WTC11 (cell line): ENCODE measurements at regions not wholly inside any gene's neighbourhood (a gene's known extent, or its start where the extent isn't known, plus 50 kb on each side); places are given as distances from the start of the nearest gene placed in this dataset.

Experiments
- ATAC-seq: fragments of 200-7000 bp; cut with Tn5 transposase; 2 replicates; pipeline ENCODE4 v1.10.0; 2021; ENCODE audit warnings: mild to moderate bottlenecking, moderate library complexity
- CTCF ChIA-PET: fragments of 300-600 bp; sonication (Branson Sonifier 250); formaldehyde crosslinking; loops from one replicate; lab custom pipeline; 2021; ENCODE audit warnings: antibody characterized with exemption; lab: Charles Lee
- POLR2A ChIA-PET: fragments of 350-600 bp; sonication (Branson Sonifier 250); formaldehyde crosslinking; loops from one replicate; lab custom pipeline; 2021; ENCODE audit warnings: antibody characterized with exemption; lab: Charles Lee
- DNase-seq: peaks from one replicate; pipeline ENCODE4 v3.0.0; 2021; ENCODE audit warnings: low spot score
- H3K27ac Mint-ChIP-seq: 2 replicates; pipeline ENCODE4 v1.8.0; 2021; ENCODE audit warnings: mixed read lengths
- H3K27me3 Mint-ChIP-seq: 2 replicates; pipeline ENCODE4 v1.8.0; 2021; ENCODE audit warnings: low read depth, mild to moderate bottlenecking, moderate library complexity, mixed read lengths
- H3K36me3 Mint-ChIP-seq: 2 replicates; pipeline ENCODE4 v1.8.0; 2021; ENCODE audit warnings: mixed read lengths
- H3K4me1 Mint-ChIP-seq: 2 replicates; pipeline ENCODE4 v1.8.0; 2022; ENCODE audit warnings: mixed read lengths
- H3K4me3 Mint-ChIP-seq: 2 replicates; pipeline ENCODE4 v1.8.0; 2021; ENCODE audit warnings: mild to moderate bottlenecking, moderate library complexity, mixed read lengths
- H3K9me3 Mint-ChIP-seq: 2 replicates; pipeline ENCODE4 v1.8.0; 2021; ENCODE audit warnings: mixed read lengths
- CREB1 ChIP-seq: sonication (generic); formaldehyde crosslinking; IDR thresholded peaks from 2 replicates; pipeline ENCODE4 v1.8.0; 2023; ENCODE audit warnings: mild to moderate bottlenecking, missing genetic modification reagents
- E2F5 ChIP-seq: sonication (generic); formaldehyde crosslinking; IDR thresholded peaks from 2 replicates; pipeline ENCODE4 v1.8.1; 2022; ENCODE audit warnings: mild to moderate bottlenecking, moderate library complexity, missing genetic modification reagents
- ESRRA ChIP-seq: sonication (generic); formaldehyde crosslinking; IDR thresholded peaks from 2 replicates; pipeline ENCODE4 v1.8.1; 2022; ENCODE audit warnings: mild to moderate bottlenecking, missing genetic modification reagents, borderline replicate concordance
- FOXK1 ChIP-seq: sonication (generic); formaldehyde crosslinking; IDR thresholded peaks from 2 replicates; pipeline ENCODE4 v1.8.0; 2022; ENCODE audit warnings: mild to moderate bottlenecking, moderate library complexity, missing genetic modification reagents
- GABPB1 ChIP-seq: sonication (generic); formaldehyde crosslinking; IDR thresholded peaks from 2 replicates; pipeline ENCODE4 v1.8.1; 2023; ENCODE audit warnings: mild to moderate bottlenecking, missing genetic modification reagents
- HMGXB4 ChIP-seq: sonication (generic); formaldehyde crosslinking; IDR thresholded peaks from 2 replicates; pipeline ENCODE4 v1.8.1; 2023; ENCODE audit warnings: mild to moderate bottlenecking, moderate library complexity, missing genetic modification reagents
- IRF2 ChIP-seq: sonication (generic); formaldehyde crosslinking; IDR thresholded peaks from 2 replicates; pipeline ENCODE4 v1.8.0; 2022; ENCODE audit warnings: low read depth, missing genetic modification reagents, borderline replicate concordance
- MXD4 ChIP-seq: fragments of 250-450 bp; sonication (Bioruptor Pico); IDR thresholded peaks from 2 replicates; pipeline ENCODE4 v1.8.0; 2021; ENCODE audit warnings: mild to moderate bottlenecking, moderate library complexity, borderline replicate concordance
- MYBL2 ChIP-seq: sonication (generic); formaldehyde crosslinking; IDR thresholded peaks from 2 replicates; pipeline ENCODE4 v1.8.1; 2023; ENCODE audit warnings: mild to moderate bottlenecking, moderate library complexity, missing genetic modification reagents
- NR1H2 ChIP-seq: sonication (generic); formaldehyde crosslinking; IDR thresholded peaks from 2 replicates; pipeline ENCODE4 v1.9.0; 2021; ENCODE audit warnings: mild to moderate bottlenecking, moderate library complexity, missing genetic modification reagents
- NR2C2 ChIP-seq: sonication (generic); formaldehyde crosslinking; IDR thresholded peaks from 2 replicates; pipeline ENCODE4 v1.8.0; 2022; ENCODE audit warnings: mild to moderate bottlenecking, missing genetic modification reagents
- TEAD4 ChIP-seq: sonication (generic); formaldehyde crosslinking; IDR thresholded peaks from 2 replicates; pipeline ENCODE4 v1.8.0; 2022; ENCODE audit warnings: mild to moderate bottlenecking, missing genetic modification reagents
- ZNF121 ChIP-seq: sonication (generic); formaldehyde crosslinking; IDR thresholded peaks from 2 replicates; pipeline ENCODE4 v1.8.0; 2023; ENCODE audit warnings: missing genetic modification reagents
- ZNF396 ChIP-seq: fragments of 250-450 bp; sonication (Bioruptor Pico); IDR thresholded peaks from 2 replicates; pipeline ENCODE4 v1.8.0; 2021; ENCODE audit warnings: mild to moderate bottlenecking, moderate library complexity, borderline replicate concordance
- ZNF512 ChIP-seq: sonication (generic); formaldehyde crosslinking; IDR thresholded peaks from 2 replicates; pipeline ENCODE4 v1.8.1; 2022; ENCODE audit warnings: missing genetic modification reagents, borderline replicate concordance
- TF ChIP-seq, protein P1 (sequence below): sonication (generic); formaldehyde crosslinking; IDR thresholded peaks from 2 replicates; pipeline ENCODE4 v1.8.0; 2022; ENCODE audit warnings: mild to moderate bottlenecking, missing genetic modification reagents
- TF ChIP-seq, protein P2 (sequence below): sonication (generic); formaldehyde crosslinking; IDR thresholded peaks from 2 replicates; pipeline ENCODE4 v1.8.1; 2023; ENCODE audit warnings: mild to moderate bottlenecking, missing genetic modification reagents
- TF ChIP-seq, protein P3 (sequence below): fragments of 250-450 bp; sonication (Bioruptor Pico); IDR thresholded peaks from 2 replicates; pipeline ENCODE4 v1.8.0; 2021; ENCODE audit warnings: mild to moderate bottlenecking
- TF ChIP-seq, protein P4 (sequence below): sonication (generic); formaldehyde crosslinking; IDR thresholded peaks from 2 replicates; pipeline ENCODE4 v1.8.1; 2022; ENCODE audit warnings: mild to moderate bottlenecking, missing genetic modification reagents, moderate library complexity, borderline replicate concordance

DNA sequence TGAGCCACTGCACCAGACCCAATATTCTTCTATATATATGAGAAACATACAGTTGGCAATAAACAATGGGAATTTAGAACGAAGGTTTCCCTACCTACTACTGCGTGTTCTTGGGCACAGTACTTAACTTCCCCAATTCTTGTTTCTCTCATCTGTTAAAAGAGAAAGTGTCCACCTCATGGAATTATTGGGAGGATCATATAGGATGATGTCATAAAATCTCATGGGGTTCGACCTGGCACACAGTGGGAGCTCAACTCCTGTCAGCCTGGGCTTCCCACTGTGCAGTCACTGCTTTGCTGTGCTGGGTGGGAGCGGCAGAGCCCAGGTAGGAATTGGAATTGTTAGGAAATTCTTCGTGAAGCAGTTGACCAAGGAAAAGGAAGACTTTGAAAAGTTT, 203.3 kb downstream of the SH3BP4 start:
- H3K27me3 Mint-ChIP-seq = peaks cover 16% of the 10 kb centered on the region
- TF ChIP-seq TEAD4 (CRISPR knock-in tag) = no peak
- TF ChIP-seq, protein P1, sequence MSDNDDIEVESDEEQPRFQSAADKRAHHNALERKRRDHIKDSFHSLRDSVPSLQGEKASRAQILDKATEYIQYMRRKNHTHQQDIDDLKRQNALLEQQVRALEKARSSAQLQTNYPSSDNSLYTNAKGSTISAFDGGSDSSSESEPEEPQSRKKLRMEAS (CRISPR knock-in tag) = no peak
- TF ChIP-seq CREB1 (CRISPR knock-in tag) = no peak
- TF ChIP-seq, protein P2, sequence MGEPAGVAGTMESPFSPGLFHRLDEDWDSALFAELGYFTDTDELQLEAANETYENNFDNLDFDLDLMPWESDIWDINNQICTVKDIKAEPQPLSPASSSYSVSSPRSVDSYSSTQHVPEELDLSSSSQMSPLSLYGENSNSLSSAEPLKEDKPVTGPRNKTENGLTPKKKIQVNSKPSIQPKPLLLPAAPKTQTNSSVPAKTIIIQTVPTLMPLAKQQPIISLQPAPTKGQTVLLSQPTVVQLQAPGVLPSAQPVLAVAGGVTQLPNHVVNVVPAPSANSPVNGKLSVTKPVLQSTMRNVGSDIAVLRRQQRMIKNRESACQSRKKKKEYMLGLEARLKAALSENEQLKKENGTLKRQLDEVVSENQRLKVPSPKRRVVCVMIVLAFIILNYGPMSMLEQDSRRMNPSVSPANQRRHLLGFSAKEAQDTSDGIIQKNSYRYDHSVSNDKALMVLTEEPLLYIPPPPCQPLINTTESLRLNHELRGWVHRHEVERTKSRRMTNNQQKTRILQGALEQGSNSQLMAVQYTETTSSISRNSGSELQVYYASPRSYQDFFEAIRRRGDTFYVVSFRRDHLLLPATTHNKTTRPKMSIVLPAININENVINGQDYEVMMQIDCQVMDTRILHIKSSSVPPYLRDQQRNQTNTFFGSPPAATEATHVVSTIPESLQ (CRISPR knock-in tag) = no peak
- TF ChIP-seq ESRRA (CRISPR knock-in tag) = no peak
- TF ChIP-seq, protein P3, sequence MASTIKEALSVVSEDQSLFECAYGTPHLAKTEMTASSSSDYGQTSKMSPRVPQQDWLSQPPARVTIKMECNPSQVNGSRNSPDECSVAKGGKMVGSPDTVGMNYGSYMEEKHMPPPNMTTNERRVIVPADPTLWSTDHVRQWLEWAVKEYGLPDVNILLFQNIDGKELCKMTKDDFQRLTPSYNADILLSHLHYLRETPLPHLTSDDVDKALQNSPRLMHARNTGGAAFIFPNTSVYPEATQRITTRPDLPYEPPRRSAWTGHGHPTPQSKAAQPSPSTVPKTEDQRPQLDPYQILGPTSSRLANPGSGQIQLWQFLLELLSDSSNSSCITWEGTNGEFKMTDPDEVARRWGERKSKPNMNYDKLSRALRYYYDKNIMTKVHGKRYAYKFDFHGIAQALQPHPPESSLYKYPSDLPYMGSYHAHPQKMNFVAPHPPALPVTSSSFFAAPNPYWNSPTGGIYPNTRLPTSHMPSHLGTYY (CRISPR knock-in tag) = no peak
- TF ChIP-seq FOXK1 (CRISPR knock-in tag) = no peak
- TF ChIP-seq ZNF512 (CRISPR knock-in tag) = no peak
- no peak for TF ChIP-seq ZNF396
- no peak for TF ChIP-seq HMGXB4 (CRISPR knock-in tag)
- TF ChIP-seq E2F5 (CRISPR knock-in tag) = no peak
- TF ChIP-seq MYBL2 = no peak
- TF ChIP-seq GABPB1 (CRISPR knock-in tag) = no peak
- no peak for TF ChIP-seq MXD4 (CRISPR knock-in tag)
- TF ChIP-seq ZNF121 = no peak
- TF ChIP-seq NR2C2 = no peak
- TF ChIP-seq, all 79 proteins: peak for 0
- Mint-ChIP-seq H3K4me3 (no peak overlapping the region), H3K4me1 (peaks cover 27% of the 10 kb centered on the region), H3K27ac (no peak overlapping the region), H3K9me3 (peaks cover 13% of the 10 kb centered on the region), H3K36me3 (no peaks in the 10 kb centered on the region)
- ChIA-PET POLR2A (no interaction called here), CTCF (no interaction called here)
- DNase-seq (no peak), ATAC-seq (no peak)

DNA sequence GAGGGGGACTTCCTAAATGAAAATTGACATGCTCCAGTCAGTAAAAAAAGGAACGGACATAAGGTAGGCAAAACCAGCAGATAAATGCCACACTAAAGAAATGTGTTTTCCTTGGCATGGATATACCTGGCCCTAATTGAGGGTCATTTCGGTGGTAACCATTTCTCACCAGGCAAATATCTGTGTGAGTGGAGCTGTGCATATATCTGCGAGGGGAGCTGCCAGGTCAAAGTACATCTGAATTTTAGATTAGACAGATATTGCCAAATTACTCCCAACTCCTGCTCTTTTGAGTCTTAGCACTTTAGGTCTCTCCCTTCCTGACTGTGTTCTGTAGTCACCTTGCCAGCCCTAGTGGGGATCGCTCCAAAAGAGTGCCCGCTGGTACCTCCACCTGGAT, 204.2 kb downstream of the SH3BP4 start:
- CTCF ChIA-PET = interaction anchor here (1.1 kb wide), 2 partner anchors 20 to 438 kb away, joined by 3 read pairs; no protein-coding TSS in a partner anchor
- DNase-seq = no peak
- peaks cover 17% of the 10 kb centered on the region for H3K27me3 Mint-ChIP-seq
- TF ChIP-seq NR1H2 (CRISPR knock-in tag) = no peak
- TF ChIP-seq TEAD4 (CRISPR knock-in tag) = no peak
- TF ChIP-seq IRF2 = no peak
- TF ChIP-seq, protein P4, sequence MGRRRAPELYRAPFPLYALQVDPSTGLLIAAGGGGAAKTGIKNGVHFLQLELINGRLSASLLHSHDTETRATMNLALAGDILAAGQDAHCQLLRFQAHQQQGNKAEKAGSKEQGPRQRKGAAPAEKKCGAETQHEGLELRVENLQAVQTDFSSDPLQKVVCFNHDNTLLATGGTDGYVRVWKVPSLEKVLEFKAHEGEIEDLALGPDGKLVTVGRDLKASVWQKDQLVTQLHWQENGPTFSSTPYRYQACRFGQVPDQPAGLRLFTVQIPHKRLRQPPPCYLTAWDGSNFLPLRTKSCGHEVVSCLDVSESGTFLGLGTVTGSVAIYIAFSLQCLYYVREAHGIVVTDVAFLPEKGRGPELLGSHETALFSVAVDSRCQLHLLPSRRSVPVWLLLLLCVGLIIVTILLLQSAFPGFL (CRISPR knock-in tag) = no peak
- TF ChIP-seq, all 79 proteins: peak for 0
- Mint-ChIP-seq H3K4me1 (peaks cover 27% of the 10 kb centered on the region), H3K4me3 (no peak overlapping the region), H3K27ac (no peak overlapping the region), H3K36me3 (no peaks in the 10 kb centered on the region; the same call in 1 of the 2 replicates), H3K9me3 (peaks cover 14% of the 10 kb centered on the region)
- no peak for ATAC-seq
- POLR2A ChIA-PET = no interaction called here
